SK-N-MC (cell line): ENCODE measurements at regions not wholly inside any gene's neighbourhood (a gene's known extent, or its start where the extent isn't known, plus 50 kb on each side); places are given as distances from the start of the nearest gene placed in this dataset.

Source experiments
- EZH2 ChIP-seq: fragments of 200-600 bp; sonication (generic); IDR thresholded peaks from one replicate; pipeline ENCODE4 v1.6.1; 2017; ENCODE audit warnings: antibody characterized with exemption
- POLR2AphosphoS5 ChIP-seq: IDR thresholded peaks from 2 replicates; pipeline ENCODE4 v1.6.1; 2012; ENCODE audit warnings: mild to moderate bottlenecking, low read depth, low read length, borderline replicate concordance

GRCh38 chr5:4817767-4818166 is 322.4 kb upstream of the ADAMTS16 start:
- no peak for TF ChIP-seq POLR2AphosphoS5
- no peak for TF ChIP-seq EZH2
